ENCODE measurements at regions not wholly inside any gene's neighbourhood (a gene's known extent, or its start where the extent isn't known, plus 50 kb on each side); places are given as distances from the start of the nearest gene placed in this dataset.

DNA sequence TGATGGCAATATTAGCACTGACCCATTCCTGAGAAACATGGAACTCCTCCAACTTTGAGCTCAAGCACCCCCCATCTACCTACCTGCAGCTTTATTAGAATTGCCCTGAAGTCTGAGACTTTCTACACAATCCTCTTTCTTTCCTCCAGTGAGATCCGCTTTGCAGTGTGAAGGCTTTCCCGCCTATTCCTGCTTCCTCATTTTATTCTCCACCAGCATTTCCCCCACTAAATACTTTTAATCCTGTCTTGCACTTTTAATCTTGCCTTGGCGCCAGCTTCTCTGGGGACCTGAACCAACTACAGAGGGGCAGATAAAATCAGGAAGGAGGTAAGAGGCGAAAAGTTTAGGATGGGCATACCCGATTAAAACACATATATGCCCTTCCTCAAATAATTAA is 178.1 kb upstream of the PRDM1 start:
- ATAC-seq (ENCODE audit: insufficient read depth, low FRiP score) (no peak), DNase-seq (no peak)
- WGBS, 2 donors = 75 to 91% methylated on average over 5 of the region's 5 CpGs
- H3K4me1 ChIP-seq (ENCODE audit: control insufficient read depth in 5 of 5, insufficient read depth in 5 of 5, low read length in 5 of 5) = peaks cover 0 to 4% (median 0%) of the 10 kb centered on the region in 5 donors
- TF ChIP-seq, protein P1, sequence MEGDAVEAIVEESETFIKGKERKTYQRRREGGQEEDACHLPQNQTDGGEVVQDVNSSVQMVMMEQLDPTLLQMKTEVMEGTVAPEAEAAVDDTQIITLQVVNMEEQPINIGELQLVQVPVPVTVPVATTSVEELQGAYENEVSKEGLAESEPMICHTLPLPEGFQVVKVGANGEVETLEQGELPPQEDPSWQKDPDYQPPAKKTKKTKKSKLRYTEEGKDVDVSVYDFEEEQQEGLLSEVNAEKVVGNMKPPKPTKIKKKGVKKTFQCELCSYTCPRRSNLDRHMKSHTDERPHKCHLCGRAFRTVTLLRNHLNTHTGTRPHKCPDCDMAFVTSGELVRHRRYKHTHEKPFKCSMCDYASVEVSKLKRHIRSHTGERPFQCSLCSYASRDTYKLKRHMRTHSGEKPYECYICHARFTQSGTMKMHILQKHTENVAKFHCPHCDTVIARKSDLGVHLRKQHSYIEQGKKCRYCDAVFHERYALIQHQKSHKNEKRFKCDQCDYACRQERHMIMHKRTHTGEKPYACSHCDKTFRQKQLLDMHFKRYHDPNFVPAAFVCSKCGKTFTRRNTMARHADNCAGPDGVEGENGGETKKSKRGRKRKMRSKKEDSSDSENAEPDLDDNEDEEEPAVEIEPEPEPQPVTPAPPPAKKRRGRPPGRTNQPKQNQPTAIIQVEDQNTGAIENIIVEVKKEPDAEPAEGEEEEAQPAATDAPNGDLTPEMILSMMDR (IDR thresholded peaks at IDR 0.05; ENCODE audit: control extremely low read depth, extremely low read depth) = no peak
- no peak overlapping the region for H3K27ac ChIP-seq (ENCODE audit: low read depth in 1 of 2, low read length in 1 of 2)
- no peak overlapping the region for H3K4me3 ChIP-seq
- no peak overlapping the region for H3K9ac ChIP-seq (ENCODE audit: insufficient read depth in 1 of 2, low read length in 2 of 2)
- H3K9me3 ChIP-seq (ENCODE audit: control insufficient read depth in 4 of 4, insufficient read depth in 3 of 4, low read length in 3 of 4) = no peaks in the 10 kb centered on the region
- no peaks in the 10 kb centered on the region for H3K36me3 ChIP-seq (ENCODE audit: control insufficient read depth in 4 of 4, insufficient read depth in 4 of 4, low read length in 4 of 4)
- peaks cover 0 to 11% (median 0%) of the 10 kb centered on the region in 3 donors for H3K27me3 ChIP-seq (ENCODE audit: control insufficient read depth in 3 of 3, insufficient read depth in 3 of 3, low read length in 2 of 3)

GRCh38 chr6:105907301-105907700 is 178.8 kb upstream of the PRDM1 start:
- H3K36me3 ChIP-seq (ENCODE audit: control insufficient read depth in 4 of 4, insufficient read depth in 4 of 4, low read length in 4 of 4) = no peaks in the 10 kb centered on the region
- no peak overlapping the region for H3K9ac ChIP-seq (ENCODE audit: insufficient read depth in 1 of 2, low read length in 2 of 2)
- H3K4me3 ChIP-seq = no peak overlapping the region
- H3K27ac ChIP-seq (ENCODE audit: low read depth in 1 of 2, low read length in 1 of 2) = no peak overlapping the region
- TF ChIP-seq, protein P1 (IDR thresholded peaks at IDR 0.05; ENCODE audit: control extremely low read depth, extremely low read depth) = no peak
- no peak for ATAC-seq (ENCODE audit: insufficient read depth, low FRiP score)
- DNase-seq = no peak
- H3K9me3 ChIP-seq (ENCODE audit: control insufficient read depth in 4 of 4, insufficient read depth in 3 of 4, low read length in 3 of 4) = no peaks in the 10 kb centered on the region
- WGBS, 2 donors = 32 to 62% methylated on average over 2 of the region's 2 CpGs
- H3K4me1 ChIP-seq (ENCODE audit: control insufficient read depth in 5 of 5, insufficient read depth in 5 of 5, low read length in 5 of 5) = peaks cover 0 to 4% (median 4%) of the 10 kb centered on the region in 5 donors
- H3K27me3 ChIP-seq (ENCODE audit: control insufficient read depth in 3 of 3, insufficient read depth in 3 of 3, low read length in 2 of 3) = peaks cover 0 to 11% (median 0%) of the 10 kb centered on the region in 3 donors

GRCh38 chr6:105902401-105903031 is 183.6 kb upstream of the PRDM1 start:
- 84 to 92% methylated on average over 8 of the region's 8 CpGs for WGBS, 2 donors
- Histone ChIP-seq H3K4me1 (ENCODE audit: control insufficient read depth in 5 of 5, insufficient read depth in 5 of 5, low read length in 5 of 5) (peaks cover 0 to 12% (median 3%) of the 10 kb centered on the region in 5 donors), H3K27ac (ENCODE audit: low read depth in 1 of 2, low read length in 1 of 2) (no peak overlapping the region), H3K9me3 (ENCODE audit: control insufficient read depth in 4 of 4, insufficient read depth in 3 of 4, low read length in 3 of 4) (peaks cover 0 to 2% (median 0%) of the 10 kb centered on the region in 4 donors), H3K27me3 (ENCODE audit: control insufficient read depth in 3 of 3, insufficient read depth in 3 of 3, low read length in 2 of 3) (peaks cover 0 to 8% (median 0%) of the 10 kb centered on the region in 3 donors), H3K36me3 (ENCODE audit: control insufficient read depth in 4 of 4, insufficient read depth in 4 of 4, low read length in 4 of 4) (no peaks in the 10 kb centered on the region), H3K4me3 (no peak overlapping the region), H3K9ac (ENCODE audit: insufficient read depth in 1 of 2, low read length in 2 of 2) (no peak overlapping the region)
- ATAC-seq (ENCODE audit: insufficient read depth, low FRiP score) (no peak), DNase-seq (no peak)
- TF ChIP-seq, protein P1 (IDR thresholded peaks at IDR 0.05; ENCODE audit: control extremely low read depth, extremely low read depth) = no peak
